B cell (primary cell): ENCODE measurements at regions not wholly inside any gene's neighbourhood (a gene's known extent, or its start where the extent isn't known, plus 50 kb on each side); places are given as distances from the start of the nearest gene placed in this dataset.

ENCODE experiments used
- ATAC-seq: fragments of 200-7000 bp; cut with Tn5 transposase; one replicate; pipeline ENCODE4 v1.10.0; 2021; ENCODE audit warnings: low read depth, mild to moderate bottlenecking, moderate number of reproducible peaks, moderate library complexity
- CTCF ChIA-PET: fragments of 350-600 bp; sonication (Branson Sonifier 250); formaldehyde crosslinking; loops from one replicate; lab custom pipeline; 2021; ENCODE audit warnings: antibody characterized with exemption, inconsistent platforms; lab: Charles Lee
- POLR2A ChIA-PET: fragments of 350-600 bp; sonication (Branson Sonifier 250); formaldehyde crosslinking; loops from one replicate; lab custom pipeline; 2021; ENCODE audit warnings: antibody characterized with exemption; lab: Charles Lee
- DNase-seq: peaks from one replicate; pipeline ENCODE4 v3.0.0; 2013
- H2AFZ ChIP-seq: 2 replicates; pipeline ENCODE4 v1.6.1; 2012; ENCODE audit warnings: mild to moderate bottlenecking, low read depth, low read length; ENCODE audit not compliant: insufficient read depth, poor library complexity, severe bottlenecking
- H3K27ac ChIP-seq, 2 donors: 1 replicate in 1 of 2; 2 replicates in 1 of 2; pipeline ENCODE4 v1.5.1; 2012 to 2013; ENCODE audit warnings: low read length in 2 of 2, mild to moderate bottlenecking in 2 of 2, moderate library complexity in 1 of 2
- H3K27me3 ChIP-seq, 4 experiments: fragments of 200-600 bp in 1 of 4; sonication (generic) in 1 of 4; replicated peaks in 1 of 4; 1 replicate in 2 of 4; 2 replicates in 2 of 4; pipeline versions ENCODE4 v1.6.1 to v1.7.0; 2013 to 2016; ENCODE audit warnings: low read length in 3 of 4, mild to moderate bottlenecking in 2 of 4, mixed read lengths in 1 of 4, moderate library complexity in 1 of 4; ENCODE audit not compliant: insufficient read depth in 4 of 4, control insufficient read depth in 3 of 4; ENCODE audit errors: control extremely low read depth in 1 of 4
- H3K36me3 ChIP-seq, 2 experiments: replicated peaks in 1 of 2; 1 replicate in 1 of 2; 2 replicates in 1 of 2; pipeline versions ENCODE4 v1.6.1 to v1.7.1; 2013; ENCODE audit warnings: low read length in 1 of 2; ENCODE audit not compliant: insufficient read depth in 2 of 2, control insufficient read depth in 1 of 2; ENCODE audit errors: control extremely low read depth in 1 of 2, extremely low read depth in 1 of 2
- H3K4me1 ChIP-seq, 2 donors: fragments of 200-600 bp in 1 of 2; sonication (generic) in 1 of 2; 1 replicate in 1 of 2; 2 replicates in 1 of 2; pipeline versions ENCODE4 v1.5.1 to v1.6.1; 2013 to 2017; ENCODE audit warnings: low read length in 2 of 2; ENCODE audit not compliant: control insufficient read depth in 2 of 2, insufficient read depth in 2 of 2
- H3K4me2 ChIP-seq: replicated peaks from 2 replicates; pipeline ENCODE3; 2012; ENCODE audit warnings: mild to moderate bottlenecking, low read depth, low read length; ENCODE audit not compliant: poor library complexity, severe bottlenecking
- H3K4me3 ChIP-seq, 5 experiments: fragments of 200-600 bp in 1 of 5; sonication (generic) in 1 of 5; 1 replicate in 3 of 5; 2 replicates in 2 of 5; pipeline versions ENCODE4 v1.5.1 to v1.7.0; 2011 to 2016; ENCODE audit warnings: low read length in 4 of 5, mild to moderate bottlenecking in 4 of 5, low read depth in 2 of 5, control low read depth in 1 of 5, moderate library complexity in 1 of 5; ENCODE audit not compliant: insufficient read depth in 1 of 5; ENCODE audit errors: control extremely low read depth in 1 of 5, extremely low read depth in 1 of 5
- H3K79me2 ChIP-seq: fragments of 200-600 bp; sonication (generic); one replicate; pipeline ENCODE4 v1.6.0; 2016; ENCODE audit warnings: low read length; ENCODE audit not compliant: control insufficient read depth, insufficient read depth
- H3K9ac ChIP-seq: fragments of 200-600 bp; sonication (generic); 2 replicates; pipeline ENCODE4 v1.6.1; 2017; ENCODE audit warnings: mild to moderate bottlenecking, low read length, moderate library complexity
- H3K9me3 ChIP-seq, 3 donors: one replicate each; pipeline versions ENCODE4 v1.6.1 to v1.7.1; 2013; ENCODE audit warnings: low read length in 2 of 3; ENCODE audit not compliant: control insufficient read depth in 2 of 3, insufficient read depth in 1 of 3; ENCODE audit errors: control extremely low read depth in 1 of 3
- H4K20me1 ChIP-seq: 2 replicates; pipeline ENCODE4 v1.6.0; 2012; ENCODE audit warnings: mild to moderate bottlenecking, low read length; ENCODE audit not compliant: insufficient read depth, control insufficient read depth, poor library complexity, severe bottlenecking
- H3K27ac Mint-ChIP-seq: one replicate; pipeline ENCODE4 v1.8.0; 2021; ENCODE audit warnings: mixed read lengths
- H3K27me3 Mint-ChIP-seq: one replicate; pipeline ENCODE4 v1.8.0; 2021; ENCODE audit warnings: mixed read lengths
- H3K4me1 Mint-ChIP-seq: one replicate; pipeline ENCODE4 v1.8.0; 2021; ENCODE audit warnings: mixed read lengths
- H3K4me3 Mint-ChIP-seq: one replicate; pipeline ENCODE4 v1.8.0; 2021; ENCODE audit warnings: mixed read lengths
- H3K9me3 Mint-ChIP-seq: one replicate; pipeline ENCODE4 v1.8.0; 2022; ENCODE audit warnings: mixed read lengths; ENCODE audit not compliant: insufficient read depth
- EZH2 ChIP-seq: IDR thresholded peaks from 2 replicates; pipeline ENCODE4 v1.6.1; 2012; ENCODE audit warnings: borderline replicate concordance, low read depth, mild to moderate bottlenecking, moderate library complexity, low read length; ENCODE audit not compliant: insufficient read depth, poor library complexity, severe bottlenecking
- WGBS: methylation state at CpG from one replicate; pipeline ENCODE4 v1.1.5; 2013; ENCODE audit warnings: missing lambda C conversion rate; ENCODE audit not compliant: insufficient coverage; 5-methylcytosine and 5-hydroxymethylcytosine counted together
- intact Hi-C: fragments of 100-400 bp; cut with micrococcal nuclease; formaldehyde crosslinking; loops from one replicate; pipeline ENCODE4 v1.10.0; 2022
- TF ChIP-seq, protein P1 (sequence below): fragments of 200-600 bp; IDR thresholded peaks from one replicate; pipeline ENCODE4 v1.8.0; 2022; ENCODE audit warnings: antibody characterized with exemption, mild to moderate bottlenecking

DNA sequence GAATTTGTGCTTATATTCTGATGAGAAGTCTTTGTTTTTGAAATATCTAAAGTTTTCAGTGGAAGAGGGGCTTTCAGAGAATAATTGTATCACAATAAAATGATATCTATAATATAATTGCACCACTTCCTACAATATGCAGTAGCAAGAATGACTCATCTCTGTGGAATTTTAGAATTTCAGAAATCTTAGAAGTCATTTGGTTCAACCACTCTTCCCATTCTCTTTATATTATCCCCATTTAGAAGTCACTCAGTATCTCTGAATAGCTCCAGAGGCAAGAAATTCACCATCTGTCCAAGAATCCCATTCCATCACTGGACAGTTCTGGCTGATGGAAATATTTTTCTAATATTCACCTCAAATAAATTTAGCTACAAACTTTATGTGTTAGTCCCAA is 59.3 kb upstream of the CCDC68 start:
- TF ChIP-seq, protein P1, sequence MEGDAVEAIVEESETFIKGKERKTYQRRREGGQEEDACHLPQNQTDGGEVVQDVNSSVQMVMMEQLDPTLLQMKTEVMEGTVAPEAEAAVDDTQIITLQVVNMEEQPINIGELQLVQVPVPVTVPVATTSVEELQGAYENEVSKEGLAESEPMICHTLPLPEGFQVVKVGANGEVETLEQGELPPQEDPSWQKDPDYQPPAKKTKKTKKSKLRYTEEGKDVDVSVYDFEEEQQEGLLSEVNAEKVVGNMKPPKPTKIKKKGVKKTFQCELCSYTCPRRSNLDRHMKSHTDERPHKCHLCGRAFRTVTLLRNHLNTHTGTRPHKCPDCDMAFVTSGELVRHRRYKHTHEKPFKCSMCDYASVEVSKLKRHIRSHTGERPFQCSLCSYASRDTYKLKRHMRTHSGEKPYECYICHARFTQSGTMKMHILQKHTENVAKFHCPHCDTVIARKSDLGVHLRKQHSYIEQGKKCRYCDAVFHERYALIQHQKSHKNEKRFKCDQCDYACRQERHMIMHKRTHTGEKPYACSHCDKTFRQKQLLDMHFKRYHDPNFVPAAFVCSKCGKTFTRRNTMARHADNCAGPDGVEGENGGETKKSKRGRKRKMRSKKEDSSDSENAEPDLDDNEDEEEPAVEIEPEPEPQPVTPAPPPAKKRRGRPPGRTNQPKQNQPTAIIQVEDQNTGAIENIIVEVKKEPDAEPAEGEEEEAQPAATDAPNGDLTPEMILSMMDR = no peak
- no peak for TF ChIP-seq EZH2
- ChIA-PET POLR2A (no interaction called here), CTCF (interaction anchor here (0.6 kb wide), 1 partner anchor 1210 kb away, joined by 3 read pairs; no protein-coding TSS in a partner anchor)
- no peak overlapping the region for H3K4me3 Mint-ChIP-seq
- Histone ChIP-seq H4K20me1 (no peaks in the 10 kb centered on the region), H3K4me1 (no peaks in the 10 kb centered on the region), H3K36me3 (no peaks in the 10 kb centered on the region), H3K79me2 (no peaks in the 10 kb centered on the region), H3K4me2 (no peak overlapping the region), H3K27me3 (no peaks in the 10 kb centered on the region), H2AFZ (no peak overlapping the region), H3K9ac (no peak overlapping the region), H3K4me3 (no peak overlapping the region), H3K9me3 (peaks cover 0 to 1% (median under 1%) of the 10 kb centered on the region in 3 donors), H3K27ac (no peak overlapping the region)
- H3K9me3 Mint-ChIP-seq = no peaks in the 10 kb centered on the region
- peaks cover 1% of the 10 kb centered on the region for H3K4me1 Mint-ChIP-seq
- no peak overlapping the region for H3K27ac Mint-ChIP-seq
- no peaks in the 10 kb centered on the region for H3K27me3 Mint-ChIP-seq
- ATAC-seq = no peak
- intact Hi-C loops = no loop called here
- no peak for DNase-seq

DNA sequence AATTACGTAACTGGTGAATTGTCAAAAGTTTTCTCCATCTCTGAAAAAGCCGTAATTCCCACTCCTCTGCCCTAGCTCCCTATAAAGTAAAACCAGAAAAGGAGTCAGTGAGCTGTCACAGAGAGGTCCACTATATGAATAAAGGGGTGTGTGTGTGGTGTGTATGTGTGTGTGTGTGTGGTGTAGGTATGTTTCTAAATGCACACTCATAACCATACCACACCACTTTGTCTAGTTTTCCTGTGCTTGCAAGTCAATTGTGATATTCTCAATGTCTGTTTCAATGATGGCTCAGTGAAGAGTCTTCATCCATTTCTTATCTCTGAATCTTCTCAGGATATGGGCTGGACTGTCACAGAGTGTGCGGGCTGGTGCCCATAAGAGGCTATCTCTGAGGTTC is 54.8 kb upstream of the CCDC68 start:
- Histone ChIP-seq H3K79me2 (no peaks in the 10 kb centered on the region), H3K36me3 (no peaks in the 10 kb centered on the region), H3K9ac (no peak overlapping the region), H2AFZ (no peak overlapping the region), H3K27me3 (peaks cover 0 to 4% (median 0%) of the 10 kb centered on the region in 4 experiments), H3K27ac (no peak overlapping the region), H3K4me1 (no peaks in the 10 kb centered on the region), H3K4me3 (no peak overlapping the region), H4K20me1 (no peaks in the 10 kb centered on the region), H3K4me2 (no peak overlapping the region), H3K9me3 (peaks cover 0 to 1% (median 0%) of the 10 kb centered on the region in 3 donors)
- DNase-seq (no peak), ATAC-seq (no peak)
- H3K27ac Mint-ChIP-seq = no peak overlapping the region
- H3K9me3 Mint-ChIP-seq = no peaks in the 10 kb centered on the region
- H3K27me3 Mint-ChIP-seq = no peaks in the 10 kb centered on the region
- CTCF ChIA-PET = no interaction called here
- 90% methylated on average over 1 of the region's 3 CpGs for WGBS
- intact Hi-C loops = no loop called here
- H3K4me3 Mint-ChIP-seq = no peak overlapping the region
- peaks cover 2% of the 10 kb centered on the region for H3K4me1 Mint-ChIP-seq
- TF ChIP-seq, protein P1 = no peak
- no peak for TF ChIP-seq EZH2
- POLR2A ChIA-PET = no interaction called here
